Esophagus (tissue), 2 donors: ENCODE measurements at regions not wholly inside any gene's neighbourhood (a gene's known extent, or its start where the extent isn't known, plus 50 kb on each side); places are given as distances from the start of the nearest gene placed in this dataset.

Experiments
- H3K27ac ChIP-seq, 2 donors: one replicate each; pipeline ENCODE4 v1.5.1; 2013; ENCODE audit warnings: low read depth in 2 of 2, mild to moderate bottlenecking in 2 of 2, inconsistent platforms in 1 of 2, low read length in 1 of 2, moderate library complexity in 1 of 2
- H3K27me3 ChIP-seq, 2 donors: one replicate each; pipeline ENCODE4 v1.6.1; 2013; ENCODE audit warnings: low read length in 2 of 2, control low read depth in 1 of 2, mild to moderate bottlenecking in 1 of 2; ENCODE audit not compliant: insufficient read depth in 2 of 2, control insufficient read depth in 1 of 2
- H3K36me3 ChIP-seq, 2 donors: one replicate each; pipeline ENCODE4 v1.6.1; 2013; ENCODE audit warnings: low read length in 1 of 2; ENCODE audit not compliant: control insufficient read depth in 2 of 2, insufficient read depth in 2 of 2
- H3K4me1 ChIP-seq, 2 donors: one replicate each; pipeline ENCODE4 v1.6.1; 2013; ENCODE audit warnings: low read length in 1 of 2; ENCODE audit not compliant: control insufficient read depth in 2 of 2, insufficient read depth in 2 of 2
- H3K4me3 ChIP-seq, 2 donors: one replicate each; pipeline ENCODE4 v1.5.1; 2013; ENCODE audit warnings: low read length in 2 of 2, mild to moderate bottlenecking in 2 of 2, low read depth in 1 of 2, moderate library complexity in 1 of 2
- H3K9me3 ChIP-seq, 2 donors: one replicate each; pipeline ENCODE4 v1.6.1; 2013; ENCODE audit warnings: mild to moderate bottlenecking in 2 of 2, low read depth in 1 of 2, low read length in 1 of 2, moderate library complexity in 1 of 2; ENCODE audit not compliant: control insufficient read depth in 2 of 2, insufficient read depth in 1 of 2
- WGBS, 2 donors: extraction: QIAGEN DNeasy Blood & Tissue Kit; methylation state at CpG; one replicate each; pipeline ENCODE4 v1.1.7; 2013; 5-methylcytosine and 5-hydroxymethylcytosine counted together
- donor health status: healthy with polysubstance abuse.
- donor health status: Bipolar disorder and iron deficiency.

DNA sequence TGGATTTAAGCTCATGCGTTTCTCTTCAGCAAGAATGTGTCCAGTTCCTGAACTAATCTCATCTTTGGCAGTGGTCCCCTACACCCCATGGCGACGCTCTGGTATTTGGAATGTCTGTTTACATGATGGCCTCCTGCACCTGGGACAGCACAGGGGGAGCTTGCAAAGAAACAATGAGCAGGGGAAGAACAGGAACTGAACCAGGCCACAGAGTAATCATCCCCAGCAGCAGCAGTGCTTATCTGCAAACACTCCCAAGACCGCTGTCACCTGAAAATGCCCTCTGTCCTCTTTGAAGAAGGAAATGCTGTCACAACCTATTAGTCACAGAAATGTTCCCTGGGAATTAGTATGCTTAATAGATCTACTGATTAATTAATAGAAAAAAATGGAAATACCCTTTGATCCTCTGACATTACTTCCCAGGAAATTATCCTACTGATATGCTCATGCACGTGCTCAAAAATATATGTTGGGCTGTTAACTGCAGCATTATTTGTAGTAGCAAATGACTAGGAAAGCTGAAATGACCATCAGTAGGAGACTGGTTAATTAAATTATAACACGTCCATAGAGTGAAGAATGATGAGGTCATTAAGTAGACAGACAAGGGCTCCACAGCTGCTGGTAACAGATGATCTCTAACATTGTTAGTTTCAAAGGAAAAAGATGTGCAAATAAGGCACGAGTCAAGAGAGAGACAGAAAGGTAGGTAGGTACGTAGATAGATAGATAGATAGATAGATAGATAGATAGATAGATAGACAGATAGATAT, 279.3 kb upstream of the FLRT2 start:
- H3K27me3 ChIP-seq: no peaks in the 10 kb centered on the region
- H3K27ac ChIP-seq: no peak overlapping the region
- 61 to 72% methylated on average over 8 of the region's 8 CpGs for WGBS, 2 donors
- H3K9me3 ChIP-seq: no peaks in the 10 kb centered on the region
- H3K4me3 ChIP-seq: no peak overlapping the region
- H3K36me3 ChIP-seq: no peaks in the 10 kb centered on the region
- no peaks in the 10 kb centered on the region for H3K4me1 ChIP-seq

DNA sequence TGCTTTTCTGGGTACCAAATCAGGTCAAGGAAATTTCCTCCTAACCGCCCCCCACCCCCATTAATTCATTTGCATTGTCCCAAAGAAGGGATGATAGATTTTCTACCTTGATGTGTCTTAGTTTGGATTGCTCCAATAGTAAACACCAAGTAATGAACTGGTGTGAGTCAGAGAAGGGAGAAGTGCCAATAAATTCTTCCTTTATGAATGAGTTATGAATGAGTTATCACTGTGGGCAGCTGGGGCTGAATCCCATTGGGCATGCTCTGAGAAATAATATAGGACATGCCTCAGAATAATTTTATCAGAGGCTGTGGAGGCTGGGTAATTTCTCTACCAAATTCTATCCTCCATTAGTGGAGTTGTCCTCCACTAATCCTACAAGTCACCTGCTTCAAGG, 277.9 kb upstream of the FLRT2 start:
- no peaks in the 10 kb centered on the region for H3K4me1 ChIP-seq
- H3K9me3 ChIP-seq: no peaks in the 10 kb centered on the region
- no peak overlapping the region for H3K27ac ChIP-seq
- H3K4me3 ChIP-seq: no peak overlapping the region
- H3K36me3 ChIP-seq: no peaks in the 10 kb centered on the region
- 54 to 80% methylated on average over 1 of the region's 1 CpG for WGBS, 2 donors
- H3K27me3 ChIP-seq: no peaks in the 10 kb centered on the region

DNA sequence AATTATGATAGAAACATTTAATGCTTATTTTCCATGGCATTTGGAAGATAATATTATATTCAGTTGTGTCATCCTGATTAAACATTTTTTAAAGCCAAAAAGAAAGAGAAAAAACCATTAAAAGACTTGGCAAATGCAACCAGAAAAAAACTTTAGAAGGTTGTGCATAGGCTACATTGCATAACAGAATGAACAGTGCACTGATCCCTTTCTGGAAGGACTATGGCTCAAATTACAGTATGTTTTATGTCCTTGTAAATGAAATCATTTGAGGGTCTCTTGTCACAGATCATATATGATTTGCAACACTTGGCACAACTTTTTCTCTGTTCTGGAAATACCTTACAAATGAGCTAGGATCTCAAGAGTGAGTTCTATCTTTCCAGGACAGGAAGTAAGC, 275.2 kb upstream of the FLRT2 start:
- Histone ChIP-seq H3K36me3 (no peaks in the 10 kb centered on the region), H3K4me3 (no peak overlapping the region), H3K27me3 (no peaks in the 10 kb centered on the region), H3K27ac (no peak overlapping the region), H3K4me1 (no peaks in the 10 kb centered on the region), H3K9me3 (no peaks in the 10 kb centered on the region)

DNA sequence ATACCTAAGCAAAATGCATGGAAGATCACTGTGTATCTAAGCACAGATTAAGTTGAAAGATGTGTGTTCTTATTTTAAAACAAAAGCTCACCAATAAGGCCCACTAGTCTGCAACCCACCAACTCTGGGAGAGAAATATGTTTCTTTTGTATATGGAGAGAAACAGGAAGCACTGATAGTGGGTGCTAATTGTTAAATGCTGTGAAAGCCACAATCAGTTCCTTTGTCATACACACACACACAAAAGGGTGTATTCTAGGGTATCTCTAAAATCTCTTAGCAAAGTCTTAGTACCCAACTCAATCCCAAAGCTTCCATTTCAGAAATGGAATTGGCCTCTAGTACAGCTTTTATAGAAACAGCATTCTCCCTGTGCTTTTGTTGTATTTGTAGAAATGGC, 272.7 kb upstream of the FLRT2 start:
- Histone ChIP-seq H3K4me3 (no peak overlapping the region), H3K27ac (no peak overlapping the region), H3K27me3 (no peaks in the 10 kb centered on the region), H3K4me1 (no peaks in the 10 kb centered on the region), H3K36me3 (no peaks in the 10 kb centered on the region), H3K9me3 (no peaks in the 10 kb centered on the region)

DNA sequence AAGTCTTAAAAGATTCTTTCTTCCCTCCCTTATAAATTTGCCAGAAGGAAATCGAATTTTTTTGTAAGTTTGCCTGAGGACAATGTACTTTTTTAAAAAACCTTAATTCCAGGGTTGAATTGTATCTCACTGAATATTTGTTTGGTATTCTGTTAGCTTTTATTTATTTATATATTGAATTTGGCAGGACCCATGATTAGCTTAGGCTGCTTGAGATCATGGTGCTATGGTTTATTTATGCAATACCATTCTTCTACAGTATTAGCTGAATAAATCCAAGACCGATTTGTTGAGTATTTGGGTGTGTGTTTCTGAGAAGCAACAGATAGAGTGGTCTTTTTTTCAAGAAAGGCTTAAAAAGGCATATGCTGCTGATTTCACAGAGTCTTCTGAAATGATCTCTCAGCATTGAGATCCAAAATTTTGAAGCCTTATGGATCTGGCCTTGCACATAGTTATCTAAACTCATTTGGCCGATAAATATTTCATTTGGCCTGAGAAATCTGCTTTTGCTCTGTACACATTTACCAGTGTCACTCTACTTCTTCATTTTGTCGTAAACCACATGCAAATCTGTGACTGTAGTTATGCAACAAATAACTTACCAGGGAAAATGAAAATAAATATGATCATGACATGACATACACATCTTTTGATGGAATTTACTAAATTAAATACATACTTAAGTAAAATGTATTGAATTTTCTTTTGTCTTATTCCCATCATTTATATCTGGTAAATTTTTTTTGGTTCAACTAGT, 265.8 kb upstream of the FLRT2 start:
- Histone ChIP-seq H3K27me3 (peaks cover 0 to 2% of the 10 kb centered on the region in 2 donors), H3K27ac (no peak overlapping the region), H3K9me3 (no peaks in the 10 kb centered on the region), H3K4me1 (no peaks in the 10 kb centered on the region), H3K4me3 (no peak overlapping the region), H3K36me3 (no peaks in the 10 kb centered on the region)
- WGBS, 2 donors: 69 to 79% methylated on average over 4 of the region's 4 CpGs

DNA sequence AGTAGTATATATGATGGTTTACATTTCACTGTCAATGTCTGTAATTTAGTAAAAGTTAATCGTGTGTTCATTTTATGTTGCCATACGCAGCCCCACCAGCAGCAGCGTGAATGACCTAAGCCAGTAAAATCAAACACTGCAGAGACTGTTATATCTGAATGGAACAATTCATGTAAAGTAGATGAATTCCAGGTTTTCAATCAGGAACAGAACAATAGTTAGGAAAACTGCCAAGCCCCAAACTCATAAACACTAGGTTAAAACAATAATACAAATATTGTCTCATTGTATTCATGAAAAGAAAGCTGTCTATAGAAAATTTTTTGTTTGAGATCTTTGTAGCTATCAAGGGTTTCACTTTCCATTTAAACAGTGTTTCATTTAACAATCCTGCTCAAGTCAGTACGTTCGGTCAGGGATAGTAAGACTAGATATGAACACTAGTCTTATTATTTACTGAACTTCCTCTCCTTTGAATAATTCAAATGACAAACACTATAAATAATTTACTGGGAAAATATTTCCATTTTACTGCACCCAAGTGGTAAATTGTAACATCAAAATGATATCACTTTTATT, 256.8 kb upstream of the FLRT2 start:
- no peaks in the 10 kb centered on the region for H3K36me3 ChIP-seq
- peaks cover 0 to 2% of the 10 kb centered on the region in 2 donors for H3K27me3 ChIP-seq
- WGBS, 2 donors: 57 to 61% methylated on average over 5 of the region's 5 CpGs
- no peaks in the 10 kb centered on the region for H3K4me1 ChIP-seq
- H3K27ac ChIP-seq: no peak overlapping the region
- H3K9me3 ChIP-seq: no peaks in the 10 kb centered on the region
- no peak overlapping the region for H3K4me3 ChIP-seq

DNA sequence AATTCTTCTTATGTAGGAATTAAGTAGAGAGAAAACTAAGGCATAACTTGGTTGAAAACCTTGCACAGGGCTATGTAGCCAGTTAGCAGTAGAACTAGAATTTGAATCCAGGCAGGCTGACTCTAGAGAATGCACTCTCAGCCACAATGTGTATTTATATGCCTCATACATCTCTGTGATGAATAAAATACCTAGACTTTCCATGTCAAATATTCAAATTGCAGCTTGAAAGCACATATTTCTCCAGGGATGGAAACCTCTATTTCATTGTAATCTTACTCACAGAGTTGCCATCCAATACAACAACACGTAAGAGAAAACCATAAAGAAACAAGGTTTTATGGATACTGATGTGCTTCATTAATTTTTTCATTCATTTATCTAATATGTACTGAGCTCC, 256.0 kb upstream of the FLRT2 start:
- H3K4me3 ChIP-seq: no peak overlapping the region
- no peaks in the 10 kb centered on the region for H3K9me3 ChIP-seq
- no peaks in the 10 kb centered on the region for H3K36me3 ChIP-seq
- no peaks in the 10 kb centered on the region for H3K4me1 ChIP-seq
- H3K27ac ChIP-seq: no peak overlapping the region
- H3K27me3 ChIP-seq: no peaks in the 10 kb centered on the region
- 90 to 97% methylated on average over 1 of the region's 1 CpG for WGBS, 2 donors

DNA sequence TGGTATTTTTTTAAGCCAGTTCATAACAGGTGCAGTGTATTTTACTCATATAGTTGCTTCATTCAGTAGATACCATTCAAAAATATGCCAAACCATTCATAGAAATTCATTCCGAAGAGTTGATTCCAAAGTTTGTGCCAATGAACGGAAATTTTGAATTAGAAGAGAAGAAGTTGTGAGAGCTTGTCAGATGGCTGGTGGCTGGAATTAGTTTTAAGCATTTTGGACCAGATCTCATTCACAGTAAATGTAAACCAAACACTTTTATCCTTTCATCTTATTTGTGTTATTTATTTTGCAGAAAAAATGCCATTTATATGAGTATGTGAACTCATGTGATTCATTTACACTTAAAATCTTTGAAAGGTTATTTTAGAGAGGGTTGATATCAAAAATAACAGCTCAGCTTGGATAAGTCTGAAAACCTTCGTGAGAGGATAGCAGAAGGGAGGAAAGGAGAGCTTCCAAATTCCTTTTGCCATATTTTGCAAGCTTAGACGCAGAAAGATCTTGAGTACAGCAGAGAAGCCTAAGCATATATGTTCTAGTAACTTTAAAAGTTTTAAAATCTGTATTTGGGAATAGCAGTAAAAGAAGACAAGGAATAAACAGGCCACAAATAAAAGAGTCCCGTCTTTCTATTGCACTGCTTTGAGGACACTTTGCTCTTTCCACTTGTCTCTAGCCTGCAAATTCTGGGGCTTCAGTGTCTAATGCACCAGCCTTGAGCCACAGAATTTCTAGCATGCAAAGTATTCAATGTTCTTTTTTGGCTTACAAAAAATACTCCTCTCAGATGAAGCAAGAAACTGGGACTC, 253.6 kb upstream of the FLRT2 start:
- no peaks in the 10 kb centered on the region for H3K27me3 ChIP-seq
- WGBS, 2 donors: 73 to 76% methylated on average over 5 of the region's 5 CpGs
- H3K4me3 ChIP-seq: no peak overlapping the region
- no peaks in the 10 kb centered on the region for H3K4me1 ChIP-seq
- no peak overlapping the region for H3K27ac ChIP-seq
- no peaks in the 10 kb centered on the region for H3K9me3 ChIP-seq
- H3K36me3 ChIP-seq: no peaks in the 10 kb centered on the region

DNA sequence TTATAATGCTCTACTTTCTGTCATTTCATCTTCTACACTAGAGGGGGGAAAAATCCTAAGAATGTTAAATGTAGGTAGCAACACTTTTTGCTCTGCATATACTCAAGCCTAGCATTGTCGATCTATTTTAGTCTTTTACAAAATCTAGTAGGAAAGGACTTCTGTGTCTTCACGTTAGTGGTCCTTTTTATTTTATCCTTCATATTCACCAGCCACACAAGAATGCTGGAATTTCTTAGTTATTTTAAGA, 253.0 kb upstream of the FLRT2 start:
- Histone ChIP-seq H3K9me3 (no peaks in the 10 kb centered on the region), H3K4me3 (no peak overlapping the region), H3K4me1 (no peaks in the 10 kb centered on the region), H3K36me3 (no peaks in the 10 kb centered on the region), H3K27ac (no peak overlapping the region), H3K27me3 (no peaks in the 10 kb centered on the region)
- WGBS, 2 donors: 79 to 84% methylated on average over 2 of the region's 2 CpGs
